DOHH2 (cell line): ENCODE measurements at regions not wholly inside any gene's neighbourhood (a gene's known extent, or its start where the extent isn't known, plus 50 kb on each side); places are given as distances from the start of the nearest gene placed in this dataset.

Experiments
- EZH2phosphoT487 ChIP-seq: fragments of 200-600 bp; sonication (generic); IDR thresholded peaks from 2 replicates; pipeline ENCODE4 v1.6.1; 2017; ENCODE audit warnings: borderline replicate concordance, mild to moderate bottlenecking, antibody characterized with exemption, low read length, moderate library complexity, mixed read lengths
- TF ChIP-seq, protein P1 (sequence below): fragments of 200-600 bp; sonication (generic); IDR thresholded peaks from one replicate; pipeline ENCODE4 v1.5.1; 2014; ENCODE audit warnings: antibody characterized with exemption, mild to moderate bottlenecking, low read depth, low read length; ENCODE audit not compliant: poor library complexity, severe bottlenecking

DNA sequence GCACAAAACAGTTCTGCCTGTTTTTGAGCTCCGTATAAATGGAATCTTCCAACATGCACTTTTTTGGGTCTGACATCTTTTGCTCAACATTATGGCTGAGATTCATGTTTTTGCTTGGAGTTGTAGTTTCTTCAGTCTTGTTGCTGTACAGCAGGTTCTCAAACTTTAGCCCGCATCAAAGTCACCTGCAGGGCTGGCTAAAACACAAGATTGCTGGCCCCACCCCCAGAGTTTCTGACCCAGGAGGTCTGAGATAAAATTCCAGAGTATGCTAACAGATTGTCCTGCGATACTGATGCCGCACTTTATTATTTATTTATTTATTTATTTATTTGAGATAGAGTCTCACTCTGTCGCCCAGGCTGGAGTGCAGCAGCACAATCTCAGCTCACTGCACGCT is 79.8 kb upstream of the WASF3 start:
- TF ChIP-seq, protein P1, sequence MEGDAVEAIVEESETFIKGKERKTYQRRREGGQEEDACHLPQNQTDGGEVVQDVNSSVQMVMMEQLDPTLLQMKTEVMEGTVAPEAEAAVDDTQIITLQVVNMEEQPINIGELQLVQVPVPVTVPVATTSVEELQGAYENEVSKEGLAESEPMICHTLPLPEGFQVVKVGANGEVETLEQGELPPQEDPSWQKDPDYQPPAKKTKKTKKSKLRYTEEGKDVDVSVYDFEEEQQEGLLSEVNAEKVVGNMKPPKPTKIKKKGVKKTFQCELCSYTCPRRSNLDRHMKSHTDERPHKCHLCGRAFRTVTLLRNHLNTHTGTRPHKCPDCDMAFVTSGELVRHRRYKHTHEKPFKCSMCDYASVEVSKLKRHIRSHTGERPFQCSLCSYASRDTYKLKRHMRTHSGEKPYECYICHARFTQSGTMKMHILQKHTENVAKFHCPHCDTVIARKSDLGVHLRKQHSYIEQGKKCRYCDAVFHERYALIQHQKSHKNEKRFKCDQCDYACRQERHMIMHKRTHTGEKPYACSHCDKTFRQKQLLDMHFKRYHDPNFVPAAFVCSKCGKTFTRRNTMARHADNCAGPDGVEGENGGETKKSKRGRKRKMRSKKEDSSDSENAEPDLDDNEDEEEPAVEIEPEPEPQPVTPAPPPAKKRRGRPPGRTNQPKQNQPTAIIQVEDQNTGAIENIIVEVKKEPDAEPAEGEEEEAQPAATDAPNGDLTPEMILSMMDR: no peak
- TF ChIP-seq EZH2phosphoT487: no peak
